GM12878 (cell line): ENCODE measurements at regions not wholly inside any gene's neighbourhood (a gene's known extent, or its start where the extent isn't known, plus 50 kb on each side); places are given as distances from the start of the nearest gene placed in this dataset.

Experiments used
- ATAC-seq: fragments of 200-7000 bp; cut with Tn5 transposase; 3 replicates; pipeline ENCODE4 v1.9.1; 2020; ENCODE audit warnings: mild to moderate bottlenecking, moderate library complexity
- BruUV-seq: library from RNA; stranded (reverse); fragments of 400-500 nt; replicated peaks from 2 replicates; lab custom pipeline; 2021; lab: Mats Ljungman, UMichigan
- CTCF ChIA-PET: fragments of 300-600 bp; sonication (Branson Sonifier 250); formaldehyde crosslinking; extraction: SDS; loops from one replicate; lab custom pipeline; 2021; ENCODE audit warnings: inconsistent platforms; lab: Yijun Ruan, JAX
- POLR2A ChIA-PET: fragments of 350-600 bp; formaldehyde crosslinking; extraction: SDS; loops from one replicate; lab custom pipeline; 2021; ENCODE audit warnings: inconsistent platforms; lab: Charles Lee
- RAD21 ChIA-PET: fragments of 300-600 bp; sonication (Branson Sonifier 250); formaldehyde crosslinking; loops from one replicate; lab custom pipeline; 2023; ENCODE audit warnings: antibody characterized with exemption; ENCODE audit not compliant: unreplicated experiment; lab: Charles Lee
- SMC1A ChIA-PET: fragments of 300-600 bp; sonication (Branson Sonifier 250); formaldehyde crosslinking; loops from one replicate; lab custom pipeline; 2023; ENCODE audit not compliant: unreplicated experiment, uncharacterized antibody; lab: Charles Lee
- DNase-seq: peaks from one replicate; pipeline ENCODE4 v3.0.0-alpha.2; 2011; ENCODE audit warnings: low read depth, low spot score
- FAIRE-seq: peaks from 3 replicates; lab custom pipeline; 2011; peaks lifted over from hg19 to GRCh38; lab: Jason Lieb, UNC
- H2AFZ ChIP-seq: 2 replicates; pipeline ENCODE4 v1.6.0; 2011; ENCODE audit warnings: low read depth, low read length, control low read depth; ENCODE audit not compliant: control insufficient read depth
- H3K27ac ChIP-seq: 2 replicates; pipeline ENCODE4 v1.5.1; 2011; ENCODE audit warnings: control low read depth; ENCODE audit not compliant: control insufficient read depth, insufficient read depth
- H3K27me3 ChIP-seq, 2 experiments: replicated peaks in 1 of 2; 2 replicates each; pipeline versions ENCODE4 v1.6.0 to v1.6.1; 2011; ENCODE audit warnings: low read length in 1 of 2; ENCODE audit not compliant: control insufficient read depth in 2 of 2, insufficient read depth in 2 of 2
- H3K36me3 ChIP-seq, 2 experiments: 2 replicates each; pipeline ENCODE4 v1.5.1; 2011; ENCODE audit warnings: low read length in 1 of 2; ENCODE audit not compliant: control insufficient read depth in 2 of 2, insufficient read depth in 2 of 2
- H3K4me1 ChIP-seq: 2 replicates; pipeline ENCODE4 v1.6.1; 2011; ENCODE audit warnings: mild to moderate bottlenecking, low read length, moderate library complexity, mixed read lengths; ENCODE audit not compliant: control insufficient read depth, insufficient read depth
- H3K4me2 ChIP-seq: 2 replicates; pipeline ENCODE4 v1.6.0; 2011; ENCODE audit warnings: control low read depth; ENCODE audit not compliant: control insufficient read depth, insufficient read depth
- H3K4me3 ChIP-seq: fragments of 200-600 bp; sonication (generic); 2 replicates; pipeline ENCODE4 v1.5.1; 2016
- H3K79me2 ChIP-seq: 2 replicates; pipeline ENCODE4 v1.6.0; 2011; ENCODE audit warnings: low read length; ENCODE audit not compliant: control insufficient read depth, insufficient read depth
- H3K9ac ChIP-seq: 2 replicates; pipeline ENCODE4 v1.8.0; 2011; ENCODE audit warnings: low read length, control low read depth, mixed read lengths; ENCODE audit not compliant: control insufficient read depth, insufficient read depth
- H3K9me3 ChIP-seq: replicated peaks from 3 replicates; pipeline ENCODE4 v1.5.1; 2011; ENCODE audit warnings: mild to moderate bottlenecking, low read length; ENCODE audit not compliant: control insufficient read depth, insufficient read depth
- H4K20me1 ChIP-seq: 2 replicates; pipeline ENCODE4 v1.6.0; 2011; ENCODE audit not compliant: control insufficient read depth, insufficient read depth
- ELK1 ChIP-seq: IDR thresholded peaks from 2 replicates; pipeline ENCODE4 v1.6.1; 2012; ENCODE audit warnings: low read depth, low read length, improper control_type of control experiment
- PBX3 ChIP-seq: IDR thresholded peaks from 2 replicates; pipeline ENCODE4 v1.6.1; 2011; ENCODE audit warnings: mild to moderate bottlenecking, low read depth, low read length, moderate library complexity; ENCODE audit not compliant: insufficient replicate concordance
- PML ChIP-seq: IDR thresholded peaks from 2 replicates; pipeline ENCODE4 v1.6.1; 2012; ENCODE audit warnings: low read length, inconsistent platforms
- RFX5 ChIP-seq: IDR thresholded peaks from 2 replicates; pipeline ENCODE4 v1.6.1; 2011; ENCODE audit warnings: low read depth, low read length, improper control_type of control experiment
- SIX5 ChIP-seq: IDR thresholded peaks from 2 replicates; pipeline ENCODE4 v1.6.1; 2011; ENCODE audit warnings: mild to moderate bottlenecking, low read depth, low read length, moderate library complexity; ENCODE audit not compliant: severe bottlenecking
- SP1 ChIP-seq: IDR thresholded peaks from one replicate; pipeline ENCODE4 v1.6.1; 2011; ENCODE audit warnings: low read depth, low read length
- SPI1 ChIP-seq: IDR thresholded peaks from 2 replicates; pipeline ENCODE4 v1.6.1; 2011; ENCODE audit warnings: low read depth, mild to moderate bottlenecking, low read length, moderate library complexity, borderline replicate concordance; ENCODE audit not compliant: insufficient read depth
- SUPT20H ChIP-seq: IDR thresholded peaks from 2 replicates; pipeline ENCODE4 v1.6.1; 2011; ENCODE audit warnings: low read depth, mild to moderate bottlenecking, low read length, moderate library complexity, borderline replicate concordance; ENCODE audit not compliant: control insufficient read depth
- ZBTB40 ChIP-seq: fragments of 450-650 bp; IDR thresholded peaks from 2 replicates; pipeline ENCODE4 v1.6.1; 2016; ENCODE audit warnings: mild to moderate bottlenecking, moderate library complexity, borderline replicate concordance
- ZNF384 ChIP-seq: IDR thresholded peaks from 2 replicates; pipeline ENCODE4 v1.6.1; 2012; ENCODE audit warnings: low read depth, mild to moderate bottlenecking, low read length, improper control_type of control experiment, borderline replicate concordance
- WGBS: methylation state at CpG from one replicate; pipeline ENCODE4 v1.1.6; 2016; ENCODE audit warnings: low lambda C conversion rate; ENCODE audit not compliant: insufficient replicate concordance, insufficient coverage; ENCODE audit errors: missing lambda C conversion rate; 5-methylcytosine and 5-hydroxymethylcytosine counted together
- in situ Hi-C: fragments of 300-500 bp; cut with MboI; formaldehyde crosslinking; loops from 9 replicates; pipeline ENCODE4 v1.14.3; 2018; ENCODE audit warnings: mixed read lengths
- intact Hi-C: fragments of 100-400 bp; cut with micrococcal nuclease; formaldehyde crosslinking; loops from one replicate; pipeline ENCODE4 v1.14.2; 2022; ENCODE audit not compliant: unreplicated experiment

- no peak overlapping the region for H3K4me3 ChIP-seq
- no peaks in the 10 kb centered on the region for H3K4me1 ChIP-seq
- SMC1A ChIA-PET: no interaction called here
- no TSS peak for BruUV-seq
- no peaks in the 10 kb centered on the region for H3K36me3 ChIP-seq
- H3K27me3 ChIP-seq: peaks cover 0 to 4% of the 10 kb centered on the region in 2 experiments; a peak in 3 of 4 replicates
- H3K9ac ChIP-seq: no peak overlapping the region
- no peak for TF ChIP-seq SIX5
- no peak for TF ChIP-seq SUPT20H
- TF ChIP-seq ZNF384: no peak
- TF ChIP-seq SPI1: no peak
- no peak for TF ChIP-seq RFX5
- H4K20me1 ChIP-seq: no peaks in the 10 kb centered on the region
- no peak overlapping the region for H3K4me2 ChIP-seq
- DNase-seq (no peak), FAIRE-seq (no peak), ATAC-seq (no peak)
- H2AFZ ChIP-seq: no peak overlapping the region
- CTCF ChIA-PET: interaction anchor here (0.6 kb wide), 1 partner anchor 932 kb away, joined by 3 read pairs; no protein-coding TSS in a partner anchor
- no peak overlapping the region for H3K27ac ChIP-seq
- in situ Hi-C loops: no loop called here
- intact Hi-C loops: no loop called here
- POLR2A ChIA-PET: no interaction called here
- no peaks in the 10 kb centered on the region for H3K79me2 ChIP-seq
- RAD21 ChIA-PET: no interaction called here
- WGBS: 44% methylated on average over 8 of the region's 8 CpGs
- H3K9me3 ChIP-seq: no peaks in the 10 kb centered on the region
These were observed 134.8 kb downstream of the NUFIP1 start for GRCh38 chr13:44854313-44855060.

- CTCF ChIA-PET: no interaction called here
- in situ Hi-C loops: no loop called here
- no peak for FAIRE-seq
- H3K36me3 ChIP-seq: no peaks in the 10 kb centered on the region
- no peak overlapping the region for H3K27ac ChIP-seq
- no peak overlapping the region for H3K4me2 ChIP-seq
- H3K27me3 ChIP-seq: peaks cover 0 to 4% of the 10 kb centered on the region in 2 experiments; a peak in 3 of 4 replicates
- SMC1A ChIA-PET: no interaction called here
- no peak for DNase-seq
- no peaks in the 10 kb centered on the region for H3K4me1 ChIP-seq
- intact Hi-C loops: no loop called here
- no peaks in the 10 kb centered on the region for H4K20me1 ChIP-seq
- POLR2A ChIA-PET: no interaction called here
- 56% methylated on average over 3 of the region's 3 CpGs for WGBS
- no peaks in the 10 kb centered on the region for H3K79me2 ChIP-seq
- ATAC-seq: no peak
- no peak overlapping the region for H2AFZ ChIP-seq
- BruUV-seq: no TSS peak
- RAD21 ChIA-PET: no interaction called here
- no peaks in the 10 kb centered on the region for H3K9me3 ChIP-seq
- no peak overlapping the region for H3K9ac ChIP-seq
- H3K4me3 ChIP-seq: no peak overlapping the region
- TF ChIP-seq PBX3 (no peak), SP1 (no peak), ELK1 (no peak), PML (no peak), ZBTB40 (no peak)
These were observed 135.6 kb downstream of the NUFIP1 start for GRCh38 chr13:44853641-44854040.
